Fibroblast of villous mesenchyme (primary cell): ENCODE measurements at regions not wholly inside any gene's neighbourhood (a gene's known extent, or its start where the extent isn't known, plus 50 kb on each side); places are given as distances from the start of the nearest gene placed in this dataset.

ENCODE experiments used
- DNase-seq: peaks from one replicate; pipeline ENCODE4 v3.0.0-alpha.2; 2010; ENCODE audit warnings: low read depth
- H3K4me3 ChIP-seq: 2 replicates; pipeline ENCODE4 v1.5.1; 2011; ENCODE audit warnings: low read depth, mild to moderate bottlenecking, low read length
- TF ChIP-seq, protein P1 (sequence below): IDR thresholded peaks from 2 replicates; pipeline ENCODE4 v1.5.1; 2012; ENCODE audit warnings: low read depth, mild to moderate bottlenecking, low read length; ENCODE audit not compliant: insufficient read depth

DNA sequence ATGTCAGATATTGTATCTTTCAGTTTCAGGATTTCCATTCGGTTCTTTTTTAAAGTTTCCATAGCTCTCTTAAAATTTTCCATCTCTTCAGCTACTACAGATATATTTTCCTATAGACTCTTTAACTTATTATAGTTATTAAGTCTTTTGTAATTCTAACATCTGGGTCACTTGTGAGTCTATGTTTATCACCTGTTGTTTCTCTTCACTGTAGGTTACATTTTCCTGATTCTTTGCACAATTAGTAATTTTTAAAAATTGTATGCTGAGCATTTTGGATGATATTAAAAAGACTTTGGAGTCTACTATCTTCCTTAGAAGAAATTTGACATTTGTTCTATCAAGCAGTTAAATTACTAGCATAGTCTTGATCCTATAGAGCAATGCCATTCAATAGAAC lies 140.7 kb downstream of the QRSL1 start:
- TF ChIP-seq, protein P1, sequence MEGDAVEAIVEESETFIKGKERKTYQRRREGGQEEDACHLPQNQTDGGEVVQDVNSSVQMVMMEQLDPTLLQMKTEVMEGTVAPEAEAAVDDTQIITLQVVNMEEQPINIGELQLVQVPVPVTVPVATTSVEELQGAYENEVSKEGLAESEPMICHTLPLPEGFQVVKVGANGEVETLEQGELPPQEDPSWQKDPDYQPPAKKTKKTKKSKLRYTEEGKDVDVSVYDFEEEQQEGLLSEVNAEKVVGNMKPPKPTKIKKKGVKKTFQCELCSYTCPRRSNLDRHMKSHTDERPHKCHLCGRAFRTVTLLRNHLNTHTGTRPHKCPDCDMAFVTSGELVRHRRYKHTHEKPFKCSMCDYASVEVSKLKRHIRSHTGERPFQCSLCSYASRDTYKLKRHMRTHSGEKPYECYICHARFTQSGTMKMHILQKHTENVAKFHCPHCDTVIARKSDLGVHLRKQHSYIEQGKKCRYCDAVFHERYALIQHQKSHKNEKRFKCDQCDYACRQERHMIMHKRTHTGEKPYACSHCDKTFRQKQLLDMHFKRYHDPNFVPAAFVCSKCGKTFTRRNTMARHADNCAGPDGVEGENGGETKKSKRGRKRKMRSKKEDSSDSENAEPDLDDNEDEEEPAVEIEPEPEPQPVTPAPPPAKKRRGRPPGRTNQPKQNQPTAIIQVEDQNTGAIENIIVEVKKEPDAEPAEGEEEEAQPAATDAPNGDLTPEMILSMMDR = no peak
- no peak for DNase-seq
- no peak overlapping the region for H3K4me3 ChIP-seq

DNA sequence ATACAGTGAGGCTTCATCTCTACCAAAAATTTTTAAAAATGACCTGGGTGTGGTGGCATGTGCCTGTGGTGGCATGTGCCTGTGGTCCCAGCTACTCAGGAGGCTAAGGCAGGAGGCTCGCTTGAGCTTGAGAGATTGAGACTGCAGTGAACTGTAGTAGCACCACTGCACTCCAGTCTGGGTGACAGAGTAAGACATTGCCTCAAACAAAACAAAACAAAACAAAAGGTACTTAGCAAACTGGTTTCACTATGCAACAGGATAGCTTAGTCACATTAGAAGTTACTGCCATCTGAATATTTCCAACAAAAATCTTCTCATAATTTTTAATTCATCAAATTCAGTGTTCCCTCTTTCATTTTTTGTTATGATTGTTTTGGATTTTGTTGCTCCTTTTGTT lies 137.9 kb downstream of the QRSL1 start:
- DNase-seq = no peak
- TF ChIP-seq, protein P1 = no peak
- H3K4me3 ChIP-seq = no peak overlapping the region

DNA sequence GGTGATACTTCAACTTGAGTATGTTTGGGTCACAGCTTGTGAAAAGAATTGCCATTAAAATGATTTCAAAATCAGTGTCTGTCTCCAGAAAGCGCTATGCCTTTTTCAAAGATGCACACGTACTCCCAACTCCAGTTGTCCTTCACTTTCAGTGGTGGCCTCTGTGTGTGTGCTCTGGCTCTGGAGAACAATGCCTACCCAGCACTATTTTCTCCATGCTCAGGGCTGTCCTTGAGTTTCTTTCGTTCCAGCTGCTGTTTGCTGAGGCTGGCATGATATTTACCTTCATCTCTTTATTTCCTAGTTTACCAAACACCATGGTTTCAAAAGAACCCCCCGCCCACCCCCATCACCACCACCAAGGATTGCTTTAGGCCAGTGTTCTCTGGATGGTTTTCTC lies 136.8 kb downstream of the QRSL1 start:
- no peak overlapping the region for H3K4me3 ChIP-seq
- TF ChIP-seq, protein P1 = no peak
- DNase-seq = no peak

DNA sequence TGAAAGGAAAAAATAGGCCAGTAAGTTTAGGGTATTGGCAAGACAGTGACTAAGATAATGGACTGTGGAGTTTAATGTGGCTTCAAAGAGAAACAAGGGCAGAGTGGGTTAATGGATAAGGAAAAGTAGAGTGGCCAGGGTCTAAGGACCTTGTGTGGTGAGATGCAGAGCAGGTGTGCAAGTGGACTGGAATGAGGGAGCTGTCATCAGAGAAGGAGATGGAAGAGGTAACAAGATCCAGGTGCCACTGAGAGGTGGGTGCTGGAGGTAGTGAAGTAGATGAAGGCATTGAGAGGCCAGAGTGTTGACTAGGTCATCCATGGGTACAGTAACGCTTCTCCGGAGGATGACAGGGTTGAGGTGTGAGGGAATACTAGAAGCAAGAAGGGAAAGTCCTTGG lies 136.1 kb downstream of the QRSL1 start:
- TF ChIP-seq, protein P1 = no peak
- H3K4me3 ChIP-seq = no peak overlapping the region
- DNase-seq = no peak

DNA sequence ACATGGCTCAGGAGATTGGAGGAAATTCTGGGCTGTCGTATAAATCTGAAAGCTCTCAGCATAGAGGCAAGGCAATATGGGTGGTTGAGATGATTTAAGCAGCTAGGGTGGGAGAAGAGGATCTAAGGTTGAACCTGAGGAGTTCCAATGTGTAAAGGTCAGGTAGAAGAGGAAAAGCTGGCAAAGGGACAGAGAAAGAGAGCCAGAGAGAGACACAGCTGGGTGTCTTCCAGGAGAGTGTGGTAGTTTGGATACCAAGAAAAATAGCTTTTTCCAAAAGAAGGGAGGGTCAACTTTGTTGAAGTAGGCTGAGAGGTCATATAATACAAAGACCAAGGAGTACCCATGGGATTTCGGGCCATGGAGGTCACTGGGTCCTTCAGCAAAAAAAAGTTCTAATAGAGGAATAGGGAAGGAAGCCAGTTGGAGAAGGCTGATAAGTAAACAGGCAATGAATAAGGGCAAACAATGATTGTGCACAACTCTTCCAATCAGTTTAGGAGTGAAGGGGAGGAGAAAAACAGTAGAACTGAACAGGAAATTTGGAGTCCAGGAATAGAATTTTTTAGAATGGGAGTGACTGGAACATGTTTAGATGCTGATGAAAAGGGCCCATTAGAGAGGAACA lies 135.1 kb downstream of the QRSL1 start:
- TF ChIP-seq, protein P1 = no peak
- DNase-seq = no peak
- no peak overlapping the region for H3K4me3 ChIP-seq

DNA sequence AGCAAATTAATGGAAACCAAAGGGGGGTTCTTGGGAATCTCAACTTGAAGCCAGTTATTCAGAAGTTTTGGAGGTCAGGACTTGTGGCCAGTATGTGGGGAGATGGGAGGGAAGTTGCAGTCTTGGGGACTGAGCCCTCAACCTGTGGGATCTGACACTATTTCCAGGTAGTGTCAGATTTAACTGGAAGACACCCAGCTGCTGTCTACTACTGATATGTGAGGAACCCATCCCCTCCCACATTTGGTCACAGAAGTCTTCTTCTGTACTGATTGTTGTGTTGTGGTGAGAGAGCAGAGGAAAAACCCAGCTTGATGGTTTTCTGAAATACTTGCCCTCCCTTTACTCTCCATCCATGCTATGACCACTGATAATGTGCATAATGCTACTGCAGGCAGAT lies 134.0 kb downstream of the QRSL1 start:
- TF ChIP-seq, protein P1 = no peak
- no peak overlapping the region for H3K4me3 ChIP-seq
- DNase-seq = no peak

DNA sequence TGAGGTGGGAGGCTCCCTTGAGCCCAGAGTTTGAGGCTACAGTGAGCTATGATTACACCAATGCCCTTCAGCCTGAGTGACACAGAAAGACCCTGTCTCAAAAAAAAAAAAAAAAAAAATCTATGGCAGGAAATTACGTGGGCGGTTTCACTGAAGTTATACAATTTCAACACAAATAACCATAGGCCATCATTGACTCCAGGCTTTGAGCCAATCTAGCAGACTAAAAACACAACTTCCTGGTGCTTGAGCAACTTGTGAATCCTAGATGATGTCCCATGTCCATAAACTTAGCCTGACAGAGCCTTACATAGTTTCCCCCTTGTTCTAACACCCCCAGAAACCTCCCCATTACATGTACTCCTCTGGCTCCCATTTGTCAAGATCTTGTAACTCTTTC lies 131.8 kb downstream of the QRSL1 start:
- TF ChIP-seq, protein P1 = no peak
- no peak for DNase-seq
- H3K4me3 ChIP-seq = no peak overlapping the region
